KMS-11 (cell line): ENCODE measurements at regions not wholly inside any gene's neighbourhood (a gene's known extent, or its start where the extent isn't known, plus 50 kb on each side); places are given as distances from the start of the nearest gene placed in this dataset.
A peak's percentile ranks its signal among the peaks of the same experiment; 100 is the strongest.

Experiments
- H2AFZ ChIP-seq: fragments of 200-600 bp; sonication (generic); 2 replicates; pipeline ENCODE4 v1.6.1; 2016; ENCODE audit warnings: antibody characterized with exemption, mixed run types, low read depth
- H3K27ac ChIP-seq: fragments of 200-600 bp; sonication (generic); 2 replicates; pipeline ENCODE4 v1.6.1; 2016; ENCODE audit warnings: mild to moderate bottlenecking, mixed run types
- H3K27me3 ChIP-seq: fragments of 200-600 bp; sonication (generic); 2 replicates; pipeline ENCODE4 v1.6.1; 2017; ENCODE audit warnings: mild to moderate bottlenecking, low read depth, mixed run types, moderate library complexity; ENCODE audit not compliant: insufficient read depth
- H3K36me3 ChIP-seq: fragments of 200-600 bp; sonication (generic); 2 replicates; pipeline ENCODE4 v1.6.1; 2017; ENCODE audit warnings: mild to moderate bottlenecking, mixed run types; ENCODE audit not compliant: insufficient read depth
- H3K4me1 ChIP-seq: fragments of 200-600 bp; sonication (generic); 2 replicates; pipeline ENCODE4 v1.6.1; 2016; ENCODE audit warnings: mild to moderate bottlenecking, low read depth, mixed run types; ENCODE audit not compliant: poor library complexity, severe bottlenecking
- H3K4me2 ChIP-seq: fragments of 200-600 bp; sonication (generic); 2 replicates; pipeline ENCODE4 v1.7.0; 2016; ENCODE audit warnings: mild to moderate bottlenecking, mixed run types
- H3K4me3 ChIP-seq: fragments of 200-600 bp; sonication (generic); IDR thresholded peaks from 2 replicates; pipeline ENCODE4 v1.6.1; 2017; ENCODE audit warnings: low read depth, low read length, mixed read lengths; ENCODE audit not compliant: insufficient read depth
- H3K79me2 ChIP-seq: fragments of 200-600 bp; sonication (generic); 2 replicates; pipeline ENCODE4 v1.6.1; 2016; ENCODE audit warnings: low read depth, mixed run types; ENCODE audit not compliant: insufficient read depth
- H3K9ac ChIP-seq: fragments of 200-600 bp; sonication (generic); 2 replicates; pipeline ENCODE4 v1.6.1; 2016; ENCODE audit warnings: mild to moderate bottlenecking, mixed run types
- H4K20me1 ChIP-seq: fragments of 200-600 bp; sonication (generic); 2 replicates; pipeline ENCODE4 v1.6.1; 2016; ENCODE audit warnings: mild to moderate bottlenecking, mixed run types; ENCODE audit not compliant: insufficient read depth
- TF ChIP-seq, protein P1 (sequence below): fragments of 200-600 bp; sonication (generic); conservative IDR thresholded peaks from 2 replicates; pipeline ENCODE4 v1.6.1; 2017; ENCODE audit warnings: low read depth, mild to moderate bottlenecking, antibody characterized with exemption, low read length, moderate library complexity, mixed read lengths

DNA sequence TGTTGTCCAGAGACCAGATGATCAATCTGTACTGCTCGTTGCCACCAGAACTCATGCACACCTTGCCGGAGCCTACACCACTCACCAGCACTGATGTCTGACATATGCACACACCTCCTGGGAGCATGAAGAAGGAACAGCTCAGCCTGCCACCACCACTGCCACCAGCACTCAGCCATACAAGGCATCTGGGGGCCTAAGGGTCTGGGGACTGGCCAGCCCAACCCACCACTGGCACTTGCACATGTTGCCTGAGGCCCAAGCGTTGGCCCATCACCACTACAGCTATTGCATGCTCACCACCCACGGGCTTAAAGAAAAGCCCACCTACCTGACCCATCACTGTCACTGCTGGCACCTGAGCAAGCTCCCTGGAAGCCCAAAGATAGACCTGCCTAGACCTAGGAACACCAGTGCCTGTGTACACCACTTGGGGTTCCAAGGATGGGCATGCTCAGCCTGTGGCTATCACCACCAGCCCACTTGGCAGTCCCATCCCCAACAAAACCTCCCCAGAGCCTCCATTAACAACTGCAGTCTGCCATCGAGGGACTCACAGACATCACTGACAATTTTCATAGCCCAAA lies 174.3 kb upstream of the GRID2 start:
- H3K9ac ChIP-seq: no peak overlapping the region
- no peak overlapping the region for H3K4me2 ChIP-seq
- H3K4me3 ChIP-seq: no peak overlapping the region
- no peaks in the 10 kb centered on the region for H3K79me2 ChIP-seq
- TF ChIP-seq, protein P1, sequence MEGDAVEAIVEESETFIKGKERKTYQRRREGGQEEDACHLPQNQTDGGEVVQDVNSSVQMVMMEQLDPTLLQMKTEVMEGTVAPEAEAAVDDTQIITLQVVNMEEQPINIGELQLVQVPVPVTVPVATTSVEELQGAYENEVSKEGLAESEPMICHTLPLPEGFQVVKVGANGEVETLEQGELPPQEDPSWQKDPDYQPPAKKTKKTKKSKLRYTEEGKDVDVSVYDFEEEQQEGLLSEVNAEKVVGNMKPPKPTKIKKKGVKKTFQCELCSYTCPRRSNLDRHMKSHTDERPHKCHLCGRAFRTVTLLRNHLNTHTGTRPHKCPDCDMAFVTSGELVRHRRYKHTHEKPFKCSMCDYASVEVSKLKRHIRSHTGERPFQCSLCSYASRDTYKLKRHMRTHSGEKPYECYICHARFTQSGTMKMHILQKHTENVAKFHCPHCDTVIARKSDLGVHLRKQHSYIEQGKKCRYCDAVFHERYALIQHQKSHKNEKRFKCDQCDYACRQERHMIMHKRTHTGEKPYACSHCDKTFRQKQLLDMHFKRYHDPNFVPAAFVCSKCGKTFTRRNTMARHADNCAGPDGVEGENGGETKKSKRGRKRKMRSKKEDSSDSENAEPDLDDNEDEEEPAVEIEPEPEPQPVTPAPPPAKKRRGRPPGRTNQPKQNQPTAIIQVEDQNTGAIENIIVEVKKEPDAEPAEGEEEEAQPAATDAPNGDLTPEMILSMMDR: no peak
- no peaks in the 10 kb centered on the region for H4K20me1 ChIP-seq
- no peak overlapping the region for H3K27ac ChIP-seq
- no peak overlapping the region for H2AFZ ChIP-seq
- no peaks in the 10 kb centered on the region for H3K36me3 ChIP-seq
- H3K27me3 ChIP-seq: no peaks in the 10 kb centered on the region
- H3K4me1 ChIP-seq: no peaks in the 10 kb centered on the region

DNA sequence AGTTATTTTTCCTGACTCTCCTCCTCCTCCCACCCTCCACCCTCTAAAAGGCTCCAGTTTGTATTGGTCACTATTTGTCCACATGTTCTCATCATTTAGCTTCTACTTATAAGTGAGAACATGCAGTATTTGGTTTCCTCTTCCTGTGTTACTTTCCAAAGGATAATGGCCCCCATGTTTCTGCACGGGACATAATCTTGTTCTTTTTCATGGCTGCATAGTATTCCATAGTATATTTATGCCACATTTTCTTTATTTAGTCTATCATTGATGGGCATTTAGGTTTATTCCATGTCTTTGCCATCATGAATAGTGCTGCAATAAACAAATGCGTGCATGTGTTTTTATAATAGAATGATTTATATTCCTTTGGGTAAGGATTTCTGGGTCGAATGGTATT lies 167.3 kb upstream of the GRID2 start:
- Histone ChIP-seq H2AFZ (no peak overlapping the region), H3K9ac (no peak overlapping the region), H3K27ac (no peak overlapping the region)

DNA sequence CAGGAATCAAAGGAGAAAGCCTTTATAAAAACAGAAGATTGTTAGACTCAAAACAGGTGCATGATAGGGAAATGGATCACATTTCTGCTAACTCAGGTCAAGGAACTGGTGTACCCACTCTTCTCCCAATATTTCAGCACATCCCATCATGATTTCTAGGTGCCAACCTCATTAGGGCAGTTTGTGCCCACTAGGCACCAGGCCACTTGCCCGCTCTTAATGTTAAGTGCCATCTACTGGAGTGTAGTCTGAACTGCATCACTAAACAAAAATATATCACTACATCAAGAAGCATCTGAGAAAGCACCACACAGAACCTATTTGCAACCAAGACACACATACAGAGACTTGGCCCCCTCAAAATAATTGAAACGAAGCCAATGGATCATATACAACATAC lies 140.4 kb upstream of the GRID2 start:
- Histone ChIP-seq H3K36me3 (no peaks in the 10 kb centered on the region), H2AFZ (no peak overlapping the region), H3K27ac (no peak overlapping the region), H3K9ac (no peak overlapping the region), H3K79me2 (no peaks in the 10 kb centered on the region), H3K4me3 (no peak overlapping the region), H3K27me3 (no peaks in the 10 kb centered on the region), H3K4me2 (no peak overlapping the region), H3K4me1 (no peaks in the 10 kb centered on the region), H4K20me1 (no peaks in the 10 kb centered on the region)
- TF ChIP-seq, protein P1: peak; percentile 70

More for the DNA sequence above, 167.3 kb upstream of the GRID2 start:
- no peak overlapping the region for H3K4me2 ChIP-seq
- no peaks in the 10 kb centered on the region for H3K79me2 ChIP-seq
- no peaks in the 10 kb centered on the region for H3K4me1 ChIP-seq
- H3K4me3 ChIP-seq: no peak overlapping the region
- TF ChIP-seq, protein P1: no peak
- H3K36me3 ChIP-seq: no peaks in the 10 kb centered on the region
- H4K20me1 ChIP-seq: no peaks in the 10 kb centered on the region
- no peaks in the 10 kb centered on the region for H3K27me3 ChIP-seq

DNA sequence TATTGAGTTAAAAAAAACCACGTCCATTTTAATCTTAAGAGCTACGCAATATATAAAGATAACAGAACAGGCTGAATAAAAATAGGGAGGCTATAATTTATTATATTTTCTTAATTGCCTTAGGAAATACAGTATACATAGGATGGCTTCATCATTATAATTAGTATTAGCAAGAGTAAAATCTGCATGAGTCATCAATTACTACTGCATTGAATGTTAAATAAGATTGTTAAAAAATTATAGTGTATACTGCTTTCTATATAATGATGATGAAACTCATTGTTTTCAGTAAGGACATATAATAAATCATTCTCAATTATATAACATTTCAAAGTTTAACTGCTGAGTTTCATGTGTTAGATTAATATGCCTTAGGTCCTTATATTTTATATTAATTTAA lies 133.4 kb upstream of the GRID2 start:
- Histone ChIP-seq H4K20me1 (no peaks in the 10 kb centered on the region), H3K4me3 (no peak overlapping the region), H2AFZ (no peak overlapping the region), H3K27ac (no peak overlapping the region), H3K9ac (no peak overlapping the region), H3K4me2 (no peak overlapping the region), H3K36me3 (no peaks in the 10 kb centered on the region), H3K27me3 (no peaks in the 10 kb centered on the region), H3K4me1 (no peaks in the 10 kb centered on the region), H3K79me2 (no peaks in the 10 kb centered on the region)
- TF ChIP-seq, protein P1: no peak
